DOHH2 (cell line): ENCODE measurements at regions not wholly inside any gene's neighbourhood (a gene's known extent, or its start where the extent isn't known, plus 50 kb on each side); places are given as distances from the start of the nearest gene placed in this dataset.
"Not testable (repeated sequence)": the region's sequence is repeated elsewhere in the genome, so short reads cannot be mapped to it uniquely, and the experiment has no call there.

Experiments used
- H3F3A ChIP-seq: fragments of 200-600 bp; sonication (generic), shearing (Covaris generic); 2 replicates; pipeline ENCODE4 v1.6.0; 2016; ENCODE audit warnings: antibody characterized with exemption, mild to moderate bottlenecking; ENCODE audit not compliant: control insufficient read depth, insufficient read depth
- H3K27ac ChIP-seq: fragments of 200-600 bp; sonication (generic); 2 replicates; pipeline ENCODE4 v1.5.1; 2014; ENCODE audit warnings: low read depth, mild to moderate bottlenecking, low read length, moderate library complexity
- H3K27me3 ChIP-seq: fragments of 200-600 bp; sonication (generic); 2 replicates; pipeline ENCODE4 v1.6.1; 2014; ENCODE audit warnings: mild to moderate bottlenecking, low read length, mixed read lengths; ENCODE audit not compliant: control insufficient read depth
- H3K36me3 ChIP-seq: fragments of 200-600 bp; sonication (generic); 2 replicates; pipeline ENCODE4 v1.6.1; 2014; ENCODE audit warnings: mild to moderate bottlenecking, low read length, moderate library complexity, mixed read lengths; ENCODE audit not compliant: control insufficient read depth
- H3K4me1 ChIP-seq: fragments of 200-600 bp; sonication (generic); 2 replicates; pipeline ENCODE4 v1.6.1; 2014; ENCODE audit warnings: mild to moderate bottlenecking, low read length, mixed read lengths; ENCODE audit not compliant: control insufficient read depth
- H3K4me2 ChIP-seq: fragments of 200-600 bp; sonication (generic); 2 replicates; pipeline ENCODE4 v1.6.0; 2014; ENCODE audit warnings: mild to moderate bottlenecking, low read length, moderate library complexity
- H3K4me3 ChIP-seq: fragments of 200-600 bp; sonication (generic); 2 replicates; pipeline ENCODE4 v1.5.1; 2014; ENCODE audit warnings: mild to moderate bottlenecking, low read length, mixed read lengths
- H3K79me2 ChIP-seq: fragments of 200-600 bp; sonication (generic); 2 replicates; pipeline ENCODE4 v1.6.1; 2014; ENCODE audit warnings: mild to moderate bottlenecking, low read length, mixed read lengths; ENCODE audit not compliant: control insufficient read depth
- H3K9me2 ChIP-seq: fragments of 200-600 bp; sonication (generic); replicated peaks from 2 replicates; pipeline ENCODE4 v1.6.1; 2014; ENCODE audit warnings: mild to moderate bottlenecking, low read length, mixed read lengths; ENCODE audit not compliant: control insufficient read depth
- H3K9me3 ChIP-seq: fragments of 200-600 bp; sonication (generic); 2 replicates; pipeline ENCODE4 v1.6.1; 2014; ENCODE audit warnings: antibody characterized with exemption, low read length, mixed read lengths; ENCODE audit not compliant: control insufficient read depth, insufficient read depth
- H4K20me1 ChIP-seq: fragments of 200-600 bp; sonication (generic); 2 replicates; pipeline ENCODE4 v1.6.0; 2014; ENCODE audit warnings: low read depth, mild to moderate bottlenecking, antibody characterized with exemption, low read length, moderate library complexity; ENCODE audit not compliant: control insufficient read depth, insufficient read depth
- EZH2phosphoT487 ChIP-seq: fragments of 200-600 bp; sonication (generic); IDR thresholded peaks from 2 replicates; pipeline ENCODE4 v1.6.1; 2017; ENCODE audit warnings: borderline replicate concordance, mild to moderate bottlenecking, antibody characterized with exemption, low read length, moderate library complexity, mixed read lengths
- TF ChIP-seq, protein P1 (sequence below): fragments of 200-600 bp; sonication (generic); IDR thresholded peaks from one replicate; pipeline ENCODE4 v1.5.1; 2014; ENCODE audit warnings: antibody characterized with exemption, mild to moderate bottlenecking, low read depth, low read length; ENCODE audit not compliant: poor library complexity, severe bottlenecking

- Histone ChIP-seq H3K27me3 (peaks cover 1% of the 10 kb centered on the region; the same call in 1 of the 2 replicates), H4K20me1 (no peaks in the 10 kb centered on the region)
Measured at GRCh38 chr3:73192036-73192738, 130.7 kb downstream of the EBLN2 start.

DNA sequence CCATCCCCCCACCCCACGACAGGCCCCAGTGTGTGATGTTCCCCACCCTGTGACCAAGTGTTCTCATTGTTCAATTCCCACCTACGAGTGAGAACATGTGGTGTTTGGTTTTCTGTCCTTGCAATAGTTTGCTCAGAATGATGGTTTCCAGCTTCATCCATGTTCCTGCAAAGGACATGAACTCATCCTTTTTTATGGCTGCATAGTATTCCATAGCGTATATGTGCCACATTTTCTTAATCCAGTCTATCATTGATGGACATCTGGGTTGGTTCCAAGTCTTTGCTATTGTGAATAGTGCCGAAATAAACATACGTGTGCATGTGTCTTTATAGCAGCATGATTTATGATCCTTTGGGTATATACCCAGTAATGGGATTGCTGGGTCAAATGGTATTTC is 132.5 kb downstream of the EBLN2 start:
- not testable (repeated sequence) for H3K27me3 ChIP-seq, H3K4me3 ChIP-seq, H3F3A ChIP-seq, H3K27ac ChIP-seq, H3K4me1 ChIP-seq, H3K36me3 ChIP-seq, H3K9me3 ChIP-seq, H3K79me2 ChIP-seq, H3K9me2 ChIP-seq, H4K20me1 ChIP-seq, H3K4me2 ChIP-seq

More at GRCh38 chr3:73192036-73192738, 130.7 kb downstream of the EBLN2 start:
- no peak overlapping the region for H3K27ac ChIP-seq
- TF ChIP-seq, protein P1, sequence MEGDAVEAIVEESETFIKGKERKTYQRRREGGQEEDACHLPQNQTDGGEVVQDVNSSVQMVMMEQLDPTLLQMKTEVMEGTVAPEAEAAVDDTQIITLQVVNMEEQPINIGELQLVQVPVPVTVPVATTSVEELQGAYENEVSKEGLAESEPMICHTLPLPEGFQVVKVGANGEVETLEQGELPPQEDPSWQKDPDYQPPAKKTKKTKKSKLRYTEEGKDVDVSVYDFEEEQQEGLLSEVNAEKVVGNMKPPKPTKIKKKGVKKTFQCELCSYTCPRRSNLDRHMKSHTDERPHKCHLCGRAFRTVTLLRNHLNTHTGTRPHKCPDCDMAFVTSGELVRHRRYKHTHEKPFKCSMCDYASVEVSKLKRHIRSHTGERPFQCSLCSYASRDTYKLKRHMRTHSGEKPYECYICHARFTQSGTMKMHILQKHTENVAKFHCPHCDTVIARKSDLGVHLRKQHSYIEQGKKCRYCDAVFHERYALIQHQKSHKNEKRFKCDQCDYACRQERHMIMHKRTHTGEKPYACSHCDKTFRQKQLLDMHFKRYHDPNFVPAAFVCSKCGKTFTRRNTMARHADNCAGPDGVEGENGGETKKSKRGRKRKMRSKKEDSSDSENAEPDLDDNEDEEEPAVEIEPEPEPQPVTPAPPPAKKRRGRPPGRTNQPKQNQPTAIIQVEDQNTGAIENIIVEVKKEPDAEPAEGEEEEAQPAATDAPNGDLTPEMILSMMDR = peak; percentile 34
- TF ChIP-seq EZH2phosphoT487 = no peak
- no peaks in the 10 kb centered on the region for H3K9me3 ChIP-seq
- no peak overlapping the region for H3K4me3 ChIP-seq
- no peaks in the 10 kb centered on the region for H3K79me2 ChIP-seq
- no peaks in the 10 kb centered on the region for H3K9me2 ChIP-seq
- H3K4me1 ChIP-seq = no peaks in the 10 kb centered on the region
- H3K36me3 ChIP-seq = no peaks in the 10 kb centered on the region
- no peaks in the 10 kb centered on the region for H3F3A ChIP-seq
- H3K4me2 ChIP-seq = no peak overlapping the region

GRCh38 chr3:73197187-73197586 is 135.7 kb downstream of the EBLN2 start:
- no peaks in the 10 kb centered on the region for H3K27me3 ChIP-seq
- no peaks in the 10 kb centered on the region for H3K79me2 ChIP-seq
- H3K36me3 ChIP-seq = no peaks in the 10 kb centered on the region
- H3K4me2 ChIP-seq = no peak overlapping the region
- H4K20me1 ChIP-seq = no peaks in the 10 kb centered on the region
- H3K4me3 ChIP-seq = no peak overlapping the region
- no peaks in the 10 kb centered on the region for H3K9me3 ChIP-seq
- TF ChIP-seq, protein P1 = no peak
- no peak for TF ChIP-seq EZH2phosphoT487
- H3K27ac ChIP-seq = no peak overlapping the region
- no peaks in the 10 kb centered on the region for H3K4me1 ChIP-seq
- no peaks in the 10 kb centered on the region for H3F3A ChIP-seq
- H3K9me2 ChIP-seq = no peaks in the 10 kb centered on the region

DNA sequence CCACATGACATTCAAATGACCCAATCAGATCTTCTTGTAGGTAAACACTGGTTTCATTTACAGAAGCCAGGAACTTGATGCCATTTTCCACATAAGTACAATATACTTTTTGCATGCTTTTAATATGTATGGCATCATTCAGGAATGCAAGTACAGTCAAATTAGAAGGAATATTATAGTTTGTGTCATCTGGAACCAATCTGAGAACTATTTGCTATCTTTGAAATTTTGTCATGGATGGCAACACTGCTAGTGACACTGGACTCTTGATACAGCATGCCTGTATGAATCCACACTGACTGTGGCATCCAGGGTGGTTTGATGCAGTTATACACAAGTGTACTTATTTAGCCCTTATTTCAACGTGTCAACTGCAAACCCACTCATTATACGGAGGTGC is 141.6 kb downstream of the EBLN2 start:
- TF ChIP-seq, protein P1 = no peak
- no peak for TF ChIP-seq EZH2phosphoT487
- H3K4me2 ChIP-seq = no peak overlapping the region
- H3K9me3 ChIP-seq = no peaks in the 10 kb centered on the region
- H3K79me2 ChIP-seq = no peaks in the 10 kb centered on the region
- no peaks in the 10 kb centered on the region for H3K36me3 ChIP-seq
- H3K9me2 ChIP-seq = no peaks in the 10 kb centered on the region
- H3K27me3 ChIP-seq = no peaks in the 10 kb centered on the region
- no peaks in the 10 kb centered on the region for H4K20me1 ChIP-seq
- H3K4me3 ChIP-seq = no peak overlapping the region
- H3F3A ChIP-seq = no peaks in the 10 kb centered on the region
- H3K4me1 ChIP-seq = no peaks in the 10 kb centered on the region
- no peak overlapping the region for H3K27ac ChIP-seq
